ENCODE measurements at regions not wholly inside any gene's neighbourhood (a gene's known extent, or its start where the extent isn't known, plus 50 kb on each side); places are given as distances from the start of the nearest gene placed in this dataset.

- TF ChIP-seq GABPA (IDR thresholded peaks at IDR 0.05; ENCODE audit: borderline replicate concordance, insufficient read depth, low read length) = no peak
- TF ChIP-seq E2F6 (IDR thresholded peaks at IDR 0.05) = no peak
These were observed 1229.5 kb upstream of the CDH6 start (continued) for GRCh38 chr5:29963956-29964355.

All from H1 (cell line).